OCI-LY7 (cell line): ENCODE measurements at regions not wholly inside any gene's neighbourhood (a gene's known extent, or its start where the extent isn't known, plus 50 kb on each side); places are given as distances from the start of the nearest gene placed in this dataset.

Source experiments
- BruUV-seq: library from RNA; stranded (reverse); fragments of 400-500 nt; replicated peaks from 2 replicates; lab custom pipeline; 2021; lab: Mats Ljungman, UMichigan
- CTCF ChIA-PET: fragments of 300-600 bp; sonication (Branson Sonifier 250); formaldehyde crosslinking; loops from one replicate; lab custom pipeline; 2022; ENCODE audit warnings: antibody characterized with exemption; ENCODE audit not compliant: unreplicated experiment; lab: Charles Lee
- POLR2A ChIA-PET: fragments of 300-600 bp; sonication (Branson Sonifier 250); formaldehyde crosslinking; loops from one replicate; lab custom pipeline; 2022; ENCODE audit warnings: antibody characterized with exemption; lab: Charles Lee
- DNase-seq: peaks from one replicate; pipeline ENCODE4 v3.0.0-alpha.2; 2015; ENCODE audit warnings: low spot score
- H2AFZ ChIP-seq: fragments of 200-600 bp; sonication (generic), shearing (Covaris generic); 2 replicates; pipeline ENCODE4 v1.6.1; 2014; ENCODE audit warnings: mild to moderate bottlenecking, antibody characterized with exemption, low read length, moderate library complexity
- H3K27ac ChIP-seq: fragments of 200-600 bp; sonication (generic); 2 replicates; pipeline ENCODE4 v1.5.1; 2014; ENCODE audit warnings: mixed run types, low read depth, mild to moderate bottlenecking, moderate library complexity, low read length, inconsistent platforms; ENCODE audit not compliant: poor library complexity, severe bottlenecking
- H3K36me3 ChIP-seq: fragments of 200-600 bp; sonication (generic); 2 replicates; pipeline ENCODE4 v1.6.1; 2014; ENCODE audit warnings: mild to moderate bottlenecking, antibody characterized with exemption, low read length, moderate library complexity, mixed read lengths; ENCODE audit not compliant: insufficient read depth
- H3K4me1 ChIP-seq: fragments of 200-600 bp; sonication (generic); 2 replicates; pipeline ENCODE4 v1.5.1; 2014; ENCODE audit warnings: mild to moderate bottlenecking, low read length; ENCODE audit not compliant: insufficient read depth, poor library complexity, severe bottlenecking
- H3K4me2 ChIP-seq: fragments of 200-600 bp; sonication (generic); 2 replicates; pipeline ENCODE4 v1.6.1; 2014; ENCODE audit warnings: mild to moderate bottlenecking, low read length
- H3K4me3 ChIP-seq: fragments of 200-600 bp; sonication (generic); 2 replicates; pipeline ENCODE4 v1.5.1; 2014; ENCODE audit warnings: mild to moderate bottlenecking, low read depth, low read length; ENCODE audit not compliant: poor library complexity, severe bottlenecking
- H3K79me2 ChIP-seq: fragments of 200-600 bp; sonication (generic); 2 replicates; pipeline ENCODE4 v1.6.1; 2016; ENCODE audit warnings: low read depth, mild to moderate bottlenecking, low read length, moderate library complexity, mixed read lengths; ENCODE audit not compliant: insufficient read depth
- H3K9me2 ChIP-seq: fragments of 200-600 bp; sonication (generic); 2 replicates; pipeline ENCODE4 v1.6.1; 2016; ENCODE audit warnings: mild to moderate bottlenecking, low read length, mixed read lengths; ENCODE audit not compliant: insufficient read depth
- H3K9me3 ChIP-seq: fragments of 200-600 bp; sonication (generic); 2 replicates; pipeline ENCODE4 v1.6.1; 2014; ENCODE audit warnings: mild to moderate bottlenecking, mixed run types, low read length, mixed read lengths
- H4K20me1 ChIP-seq: fragments of 200-600 bp; sonication (generic); 2 replicates; pipeline ENCODE4 v1.6.1; 2014; ENCODE audit warnings: mild to moderate bottlenecking, antibody characterized with exemption, low read length, moderate library complexity, mixed read lengths; ENCODE audit not compliant: insufficient read depth
- CTCF ChIP-seq: fragments of 200-600 bp; sonication (generic); conservative IDR thresholded peaks from 2 replicates; pipeline ENCODE4 v1.5.1; 2014; ENCODE audit warnings: mild to moderate bottlenecking, antibody characterized with exemption, low read length, moderate library complexity, mixed read lengths
- EZH2phosphoT487 ChIP-seq: fragments of 200-600 bp; sonication (generic); IDR thresholded peaks from 2 replicates; pipeline ENCODE4 v1.6.1; 2018; ENCODE audit warnings: low read depth, borderline replicate concordance, mild to moderate bottlenecking, mixed run types, antibody characterized with exemption, low read length, moderate library complexity, mixed read lengths
- intact Hi-C: fragments of 100-400 bp; cut with micrococcal nuclease; formaldehyde crosslinking; loops from one replicate; pipeline ENCODE4 v1.10.0; 2022; ENCODE audit not compliant: unreplicated experiment

- intact Hi-C loops = no loop called here
- CTCF ChIA-PET = no interaction called here
- BruUV-seq = no TSS peak
Observed at GRCh38 chr6:68372991-68373390, 262.1 kb upstream of the ADGRB3 start.

DNA sequence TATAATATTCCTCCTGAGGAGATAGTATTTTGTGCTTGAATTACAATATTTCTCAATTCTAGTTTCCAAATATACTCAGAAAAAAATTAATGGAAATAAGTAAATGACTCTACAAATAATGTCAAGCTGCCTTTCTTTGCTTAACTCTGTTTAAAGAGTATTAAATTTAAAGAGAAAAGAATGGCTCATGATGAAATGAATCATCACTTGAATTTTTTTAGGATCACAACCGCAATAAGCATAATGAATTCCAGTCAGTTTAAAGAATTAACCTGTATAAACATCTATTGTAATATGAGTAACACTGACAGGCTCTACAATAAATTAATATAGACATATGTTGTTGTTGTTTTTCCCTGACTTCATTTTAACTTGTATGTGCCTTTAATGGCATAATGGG lies 266.2 kb upstream of the ADGRB3 start:
- Histone ChIP-seq H3K4me3 (no peak overlapping the region), H4K20me1 (no peaks in the 10 kb centered on the region), H3K36me3 (no peaks in the 10 kb centered on the region), H3K9me2 (no peaks in the 10 kb centered on the region), H3K27ac (no peak overlapping the region), H3K9me3 (no peaks in the 10 kb centered on the region), H3K79me2 (no peaks in the 10 kb centered on the region), H3K4me1 (no peaks in the 10 kb centered on the region), H2AFZ (no peak overlapping the region), H3K4me2 (no peak overlapping the region)
- BruUV-seq = no TSS peak
- intact Hi-C loops = no loop called here
- CTCF ChIA-PET = no interaction called here
- TF ChIP-seq CTCF (no peak), EZH2phosphoT487 (no peak)
- POLR2A ChIA-PET = interaction anchor here (1.3 kb wide), 1 partner anchor 12 kb away, joined by 3 read pairs; no protein-coding TSS in a partner anchor
- no peak for DNase-seq

More at GRCh38 chr6:68372991-68373390, 262.1 kb upstream of the ADGRB3 start:
- H3K4me2 ChIP-seq = no peak overlapping the region
- TF ChIP-seq CTCF (no peak), EZH2phosphoT487 (no peak)
- no peaks in the 10 kb centered on the region for H3K9me2 ChIP-seq
- no peak overlapping the region for H3K27ac ChIP-seq
- POLR2A ChIA-PET = interaction anchor here (0.6 kb wide), 1 partner anchor 13 kb away, joined by 3 read pairs; no protein-coding TSS in a partner anchor
- no peaks in the 10 kb centered on the region for H3K36me3 ChIP-seq
- no peak for DNase-seq
- H3K4me3 ChIP-seq = no peak overlapping the region
- H4K20me1 ChIP-seq = no peaks in the 10 kb centered on the region
- H3K79me2 ChIP-seq = no peaks in the 10 kb centered on the region
- H3K9me3 ChIP-seq = no peaks in the 10 kb centered on the region
- H2AFZ ChIP-seq = no peak overlapping the region
- H3K4me1 ChIP-seq = no peaks in the 10 kb centered on the region

DNA sequence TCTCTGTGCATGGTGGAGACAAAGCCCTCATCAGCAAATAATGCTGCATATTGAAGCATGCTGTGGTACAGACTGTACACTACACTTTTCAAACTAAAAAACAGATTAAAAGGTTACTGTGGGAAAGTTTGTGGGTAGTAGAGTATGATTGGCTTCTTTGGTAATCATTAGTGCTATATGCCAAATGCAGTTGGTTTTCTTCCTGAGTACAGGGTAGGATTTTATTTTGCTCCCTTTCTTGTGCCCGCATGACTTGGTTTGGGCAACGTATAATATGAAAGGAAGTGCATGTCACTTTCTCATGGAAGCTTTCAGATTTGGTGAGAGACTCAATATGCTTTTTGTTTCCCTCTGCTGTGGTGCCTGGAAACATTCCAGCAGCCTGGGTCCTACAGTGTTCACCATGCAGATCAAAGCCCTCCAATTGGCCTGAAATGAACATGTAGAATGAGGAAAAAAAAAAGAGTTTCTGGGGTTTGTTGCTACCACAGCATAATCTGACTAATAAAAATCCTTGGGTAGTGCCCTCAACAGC lies 270.7 kb upstream of the ADGRB3 start:
- ChIA-PET CTCF (no interaction called here), POLR2A (interaction anchor here (0.5 to 0.7 kb wide), 2 partner anchors 236 to 695 kb away, joined by 6 to 8 read pairs; no protein-coding TSS in a partner anchor)
- TF ChIP-seq CTCF (no peak), EZH2phosphoT487 (no peak)
- intact Hi-C loops = no loop called here
- Histone ChIP-seq H3K4me2 (no peak overlapping the region), H4K20me1 (no peaks in the 10 kb centered on the region), H3K79me2 (no peaks in the 10 kb centered on the region), H3K4me3 (no peak overlapping the region), H3K36me3 (no peaks in the 10 kb centered on the region), H2AFZ (no peak overlapping the region), H3K27ac (no peak overlapping the region), H3K4me1 (no peaks in the 10 kb centered on the region), H3K9me2 (no peaks in the 10 kb centered on the region), H3K9me3 (no peaks in the 10 kb centered on the region)
- no peak for DNase-seq
- BruUV-seq = no TSS peak
